DMS 273 treated with DMSO at 0.1 percent for 48 hours (cell line): ENCODE measurements at regions not wholly inside any gene's neighbourhood (a gene's known extent, or its start where the extent isn't known, plus 50 kb on each side); places are given as distances from the start of the nearest gene placed in this dataset.

ENCODE experiments used
- DNase-seq: peaks from one replicate; lab custom pipeline; 2025; lab: John Stamatoyannopoulos, UW

- DNase-seq = no peak
These were observed 67.6 kb downstream of the COX18 start for GRCh38 chr4:73001885-73002284.

DNA sequence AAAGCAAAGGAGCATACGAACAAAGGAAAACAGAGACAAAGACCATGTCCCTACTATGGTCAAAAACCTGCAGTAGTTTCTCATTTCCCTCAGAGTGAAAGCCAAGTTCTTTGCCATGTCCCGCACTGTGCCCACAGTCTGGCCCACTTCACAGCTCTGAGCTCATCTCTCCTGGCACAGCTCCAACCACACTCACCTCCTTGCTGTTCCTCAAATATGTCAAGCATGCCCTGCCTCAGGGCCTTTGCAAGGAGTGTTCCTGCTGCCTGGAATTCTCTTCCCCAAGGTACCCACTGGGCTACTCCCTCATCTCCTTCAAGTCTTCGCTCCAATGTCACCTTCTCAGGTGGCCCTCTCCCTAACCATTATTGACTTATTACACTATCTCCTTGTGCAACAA is 72.1 kb downstream of the COX18 start:
- no peak for DNase-seq

- no peak for DNase-seq
These were observed 74.8 kb downstream of the COX18 start for GRCh38 chr4:72994670-72995069.

- DNase-seq = no peak
These were observed 75.6 kb downstream of the COX18 start for GRCh38 chr4:72993876-72994275.

- no peak for DNase-seq
These were observed 77.6 kb downstream of the COX18 start for GRCh38 chr4:72991873-72992272.

GRCh38 chr4:72987741-72988729 is 81.5 kb downstream of the COX18 start:
- no peak for DNase-seq

DNA sequence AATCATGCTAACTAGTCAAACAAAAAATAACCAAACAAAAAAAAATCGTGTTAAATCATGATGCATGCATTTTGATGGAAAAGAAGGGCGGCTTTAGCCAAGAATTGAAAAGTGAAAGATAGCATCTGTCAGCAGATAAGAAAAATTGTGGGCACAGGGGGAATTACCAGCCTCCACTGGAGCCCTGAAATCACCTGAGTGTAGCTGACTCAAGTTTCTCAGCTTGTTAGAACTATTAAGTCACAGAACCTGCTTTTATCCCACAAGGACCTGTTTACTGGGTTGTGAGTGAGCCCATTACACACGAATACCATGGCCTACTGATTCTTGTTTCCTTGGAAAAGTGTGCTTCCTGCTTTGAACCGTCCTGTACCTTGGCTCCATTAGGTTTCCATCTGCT is 85.2 kb downstream of the COX18 start:
- DNase-seq = no peak

DNA sequence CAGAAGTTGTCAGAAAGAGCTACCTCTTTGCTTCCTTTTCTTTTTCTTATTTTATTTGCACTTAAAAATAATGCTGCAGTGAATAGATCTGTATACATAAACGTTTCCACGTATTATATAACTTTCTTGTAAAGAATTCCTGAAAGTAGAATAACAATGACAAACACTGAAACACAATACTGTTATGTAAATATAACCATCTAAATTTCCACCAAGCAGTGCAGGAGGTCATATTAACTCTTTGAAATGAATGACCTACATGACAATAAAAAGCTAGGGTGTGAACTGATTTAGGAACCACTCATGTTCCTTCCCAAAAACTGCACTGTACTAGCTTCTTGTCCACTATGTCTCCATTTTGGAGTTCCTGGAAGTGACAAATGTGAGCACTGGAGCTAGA is 85.8 kb downstream of the COX18 start:
- no peak for DNase-seq

- DNase-seq = no peak
These were observed 91.5 kb downstream of the COX18 start for GRCh38 chr4:72977936-72978485.

GRCh38 chr4:72975488-72975784 is 94.1 kb downstream of the COX18 start:
- DNase-seq = no peak

DNA sequence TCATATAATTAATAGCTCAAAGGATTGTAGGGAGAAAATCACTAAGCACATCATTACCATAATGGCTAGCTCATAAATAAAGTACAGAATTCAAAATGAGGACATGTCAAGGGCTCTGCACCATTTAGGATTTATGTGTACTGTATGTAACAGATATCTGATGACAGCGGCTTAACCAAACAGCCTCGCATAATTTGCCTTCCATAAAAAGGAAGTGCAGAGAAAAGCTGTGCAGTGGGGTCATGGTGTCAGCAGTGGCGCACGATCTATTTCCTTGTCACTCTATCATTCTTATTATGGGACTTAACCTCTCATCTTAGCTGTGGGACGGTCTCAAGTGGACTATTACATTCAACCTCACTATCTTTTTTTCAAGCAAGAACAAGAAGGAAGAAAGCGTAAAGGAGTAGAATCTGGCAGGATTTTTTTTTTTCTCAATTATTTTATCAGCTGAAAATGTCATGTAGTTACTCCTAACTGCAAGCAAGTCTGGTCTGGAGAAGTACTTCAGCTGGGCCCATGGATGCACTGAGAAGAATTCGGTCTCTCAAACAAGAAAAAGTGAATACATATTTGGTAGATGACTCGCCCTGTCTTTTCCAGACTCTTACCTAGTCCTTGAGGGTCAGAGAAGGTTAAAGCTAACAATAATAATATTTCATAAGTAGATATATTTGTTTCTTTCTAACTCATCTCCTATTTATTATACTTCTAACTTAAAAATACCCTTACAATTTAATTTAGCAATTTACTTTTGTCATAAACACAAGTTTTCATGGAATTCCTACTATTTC is 94.6 kb downstream of the COX18 start:
- DNase-seq = no peak

GRCh38 chr4:72971572-72971971 is 97.9 kb downstream of the COX18 start:
- no peak for DNase-seq

- no peak for DNase-seq
These were observed 98.8 kb downstream of the COX18 start for GRCh38 chr4:72970756-72971155.

GRCh38 chr4:72969976-72970375 is 99.5 kb downstream of the COX18 start:
- no peak for DNase-seq

DNA sequence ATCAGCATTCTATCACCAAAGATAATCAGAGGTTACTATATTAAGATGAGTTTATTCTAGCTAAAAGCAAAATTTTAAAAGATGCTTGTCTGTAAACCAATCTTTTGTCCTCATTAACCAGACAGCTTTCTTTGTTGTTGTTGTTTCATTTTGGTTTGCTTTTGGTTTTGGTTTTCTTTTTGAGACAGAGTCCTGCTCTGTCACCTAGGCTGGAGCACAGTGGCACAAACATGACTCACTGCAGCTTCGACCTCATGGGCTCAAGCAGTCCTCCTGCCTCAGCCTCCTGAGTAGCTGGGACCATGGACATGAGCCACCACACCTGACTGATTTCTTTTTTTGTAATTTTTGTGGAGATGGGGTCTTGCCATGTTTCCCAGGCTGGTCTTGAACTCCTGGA is 102.9 kb downstream of the COX18 start:
- DNase-seq = no peak

DNA sequence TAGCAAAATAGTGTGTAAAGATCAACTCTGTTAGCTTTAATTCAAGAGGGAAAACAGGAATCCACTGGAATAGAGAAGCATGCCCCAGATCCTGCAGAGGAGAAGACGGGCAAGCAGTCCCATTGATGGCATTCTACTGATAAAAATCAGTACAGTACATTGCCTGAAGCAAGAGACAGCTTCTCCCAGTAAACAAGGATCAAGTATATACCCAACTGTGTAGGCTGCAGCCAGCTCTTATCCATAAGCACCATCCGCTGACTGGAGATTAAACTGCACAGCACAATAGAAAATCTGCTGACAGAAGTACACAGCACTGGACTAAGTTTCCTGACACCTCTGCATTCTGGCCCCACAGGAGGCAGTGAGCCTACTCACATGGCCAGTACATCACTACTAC is 110.1 kb downstream of the COX18 start:
- no peak for DNase-seq

DNA sequence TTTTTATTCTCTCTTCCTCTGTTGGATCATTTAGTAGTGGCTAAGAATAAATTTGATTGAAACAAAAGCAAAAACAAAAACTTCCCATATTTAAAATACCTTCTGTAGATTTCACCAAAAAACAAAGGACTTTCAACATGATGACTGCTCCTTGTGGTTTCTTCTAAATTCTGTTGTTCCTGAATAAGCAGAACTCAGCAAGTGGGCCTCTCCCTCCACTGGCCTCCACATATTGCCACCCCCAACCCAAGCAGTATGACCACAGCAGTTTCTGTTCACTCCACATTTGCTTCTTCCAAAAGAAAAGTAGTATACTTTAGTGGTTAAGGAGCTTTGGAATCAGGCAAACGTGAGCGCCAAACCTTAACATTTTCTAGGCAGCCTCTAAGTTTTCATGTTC is 114.7 kb downstream of the COX18 start:
- no peak for DNase-seq

DNA sequence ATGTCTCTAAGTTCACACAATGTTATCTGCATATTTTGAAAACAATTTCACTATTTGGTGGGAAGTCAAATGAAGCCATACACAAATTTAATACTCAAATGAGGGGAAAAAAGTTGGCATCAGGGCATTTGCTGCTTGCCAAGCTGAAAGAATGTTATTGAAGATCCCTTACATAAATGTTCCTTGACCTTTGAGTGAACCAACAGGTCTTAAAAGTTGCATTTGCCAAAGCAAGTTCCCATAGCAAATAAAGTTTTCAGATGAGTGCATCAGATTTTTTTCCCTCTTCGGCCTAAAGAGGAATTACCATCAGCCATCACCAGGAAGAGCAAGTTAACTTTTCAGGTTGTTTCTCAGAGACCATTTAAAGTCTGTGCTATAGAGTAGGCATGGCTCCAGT is 115.9 kb downstream of the COX18 start:
- no peak for DNase-seq

GRCh38 chr4:72951628-72952027 is 117.9 kb downstream of the COX18 start:
- DNase-seq = no peak

DNA sequence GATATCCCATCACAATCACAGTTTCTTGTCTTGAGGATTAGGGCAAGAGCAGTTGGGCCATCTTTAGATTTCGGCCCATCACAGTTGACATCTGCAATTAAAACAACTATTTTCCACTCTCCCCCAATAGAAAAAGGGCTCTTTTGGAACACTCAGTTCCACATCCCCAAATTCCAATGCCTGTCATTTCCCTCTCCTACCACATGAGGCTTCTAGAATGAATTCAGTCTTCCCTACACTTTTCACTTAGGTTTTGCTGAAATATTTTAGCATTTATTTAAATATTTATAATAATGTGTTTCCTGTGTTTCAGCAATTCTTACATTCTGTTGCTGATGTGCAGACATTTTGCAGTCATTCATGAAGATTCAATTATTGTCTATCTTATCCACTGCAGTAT is 118.4 kb downstream of the COX18 start:
- DNase-seq = no peak

GRCh38 chr4:72948080-72948479 is 121.4 kb downstream of the COX18 start:
- DNase-seq = no peak

- DNase-seq = no peak
These were observed 123.7 kb downstream of the COX18 start for GRCh38 chr4:72945719-72946336.

GRCh38 chr4:72942565-72942964 is 127.0 kb downstream of the COX18 start:
- no peak for DNase-seq
